ENCODE measurements at regions not wholly inside any gene's neighbourhood (a gene's known extent, or its start where the extent isn't known, plus 50 kb on each side); places are given as distances from the start of the nearest gene placed in this dataset.

DNA sequence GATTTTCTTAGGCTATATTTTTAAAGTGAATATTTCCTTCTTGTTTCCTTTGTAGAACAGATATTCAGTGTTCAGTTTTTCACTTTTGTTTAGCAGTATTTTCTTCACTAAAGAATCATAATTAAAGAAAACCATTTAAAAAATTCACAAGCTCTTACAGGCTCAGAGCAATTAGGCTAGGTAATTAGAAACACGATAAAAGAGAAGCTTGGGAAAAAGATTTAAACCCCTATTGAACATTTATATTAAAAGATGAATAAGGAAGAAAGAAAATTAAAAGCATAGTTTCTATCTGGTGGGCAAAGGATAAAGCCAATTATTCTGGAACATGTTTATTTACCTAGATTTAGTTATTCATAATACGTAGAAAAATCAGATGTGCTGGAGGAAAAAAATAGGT, 942.6 kb downstream of the PLA2G4A start:
- H3K4me2 ChIP-seq (ENCODE audit: low read length) = no peak overlapping the region
- TF ChIP-seq, protein P1, sequence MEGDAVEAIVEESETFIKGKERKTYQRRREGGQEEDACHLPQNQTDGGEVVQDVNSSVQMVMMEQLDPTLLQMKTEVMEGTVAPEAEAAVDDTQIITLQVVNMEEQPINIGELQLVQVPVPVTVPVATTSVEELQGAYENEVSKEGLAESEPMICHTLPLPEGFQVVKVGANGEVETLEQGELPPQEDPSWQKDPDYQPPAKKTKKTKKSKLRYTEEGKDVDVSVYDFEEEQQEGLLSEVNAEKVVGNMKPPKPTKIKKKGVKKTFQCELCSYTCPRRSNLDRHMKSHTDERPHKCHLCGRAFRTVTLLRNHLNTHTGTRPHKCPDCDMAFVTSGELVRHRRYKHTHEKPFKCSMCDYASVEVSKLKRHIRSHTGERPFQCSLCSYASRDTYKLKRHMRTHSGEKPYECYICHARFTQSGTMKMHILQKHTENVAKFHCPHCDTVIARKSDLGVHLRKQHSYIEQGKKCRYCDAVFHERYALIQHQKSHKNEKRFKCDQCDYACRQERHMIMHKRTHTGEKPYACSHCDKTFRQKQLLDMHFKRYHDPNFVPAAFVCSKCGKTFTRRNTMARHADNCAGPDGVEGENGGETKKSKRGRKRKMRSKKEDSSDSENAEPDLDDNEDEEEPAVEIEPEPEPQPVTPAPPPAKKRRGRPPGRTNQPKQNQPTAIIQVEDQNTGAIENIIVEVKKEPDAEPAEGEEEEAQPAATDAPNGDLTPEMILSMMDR (IDR thresholded peaks at IDR 0.05; ENCODE audit: low read depth, low read length) = no peak
- no peak for TF ChIP-seq EZH2phosphoT487 (IDR thresholded peaks at IDR 0.05; ENCODE audit: low read depth)
- H3K9me3 ChIP-seq (ENCODE audit: insufficient read depth, low read length) = no peaks in the 10 kb centered on the region
- H3K27me3 ChIP-seq (ENCODE audit: low read depth, low read length) = no peaks in the 10 kb centered on the region
- H3K27ac ChIP-seq (ENCODE audit: low read length) = no peak overlapping the region
- no peak overlapping the region for H3K9ac ChIP-seq (ENCODE audit: low read length)
- no peaks in the 10 kb centered on the region for H3K36me3 ChIP-seq (replicated peaks; ENCODE audit: low read depth, low read length)
- no peaks in the 10 kb centered on the region for H4K20me1 ChIP-seq (ENCODE audit: insufficient read depth, low read length)
- no peak overlapping the region for H3K4me3 ChIP-seq (ENCODE audit: low read length)
- H3K79me2 ChIP-seq (ENCODE audit: low read length) = no peaks in the 10 kb centered on the region
- no peak overlapping the region for H2AFZ ChIP-seq (ENCODE audit: low read depth, low read length)
- no peaks in the 10 kb centered on the region for H3K4me1 ChIP-seq (ENCODE audit: low read length)

DNA sequence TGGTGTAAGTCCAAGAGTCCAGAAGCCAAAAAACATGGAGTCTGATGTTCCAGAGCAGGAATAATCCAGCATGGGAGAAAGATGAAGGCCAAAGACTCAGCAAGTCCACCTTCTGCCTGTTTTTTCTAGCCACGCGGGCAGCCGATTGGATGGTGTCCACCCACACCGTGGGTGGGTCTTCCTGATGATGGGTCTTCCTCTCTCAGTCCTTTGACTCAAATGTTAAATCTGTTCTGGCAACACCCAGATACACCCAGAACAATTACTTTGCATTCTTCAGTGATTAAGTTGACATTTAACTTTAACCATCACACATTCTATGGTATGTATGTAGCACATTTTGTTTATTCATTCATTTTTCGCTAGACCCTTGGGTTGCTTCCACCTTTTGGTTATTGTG, 944.4 kb downstream of the PLA2G4A start:
- no peaks in the 10 kb centered on the region for H3K9me3 ChIP-seq (ENCODE audit: insufficient read depth, low read length)
- no peaks in the 10 kb centered on the region for H3K79me2 ChIP-seq (ENCODE audit: low read length)
- no peak overlapping the region for H3K9ac ChIP-seq (ENCODE audit: low read length)
- no peak overlapping the region for H3K27ac ChIP-seq (ENCODE audit: low read length)
- H3K4me1 ChIP-seq (ENCODE audit: low read length) = no peaks in the 10 kb centered on the region
- no peak for TF ChIP-seq EZH2phosphoT487 (IDR thresholded peaks at IDR 0.05; ENCODE audit: low read depth)
- TF ChIP-seq, protein P1 (IDR thresholded peaks at IDR 0.05; ENCODE audit: low read depth, low read length) = no peak
- no peaks in the 10 kb centered on the region for H3K36me3 ChIP-seq (replicated peaks; ENCODE audit: low read depth, low read length)
- no peaks in the 10 kb centered on the region for H4K20me1 ChIP-seq (ENCODE audit: insufficient read depth, low read length)
- no peaks in the 10 kb centered on the region for H3K27me3 ChIP-seq (ENCODE audit: low read depth, low read length)
- H3K4me3 ChIP-seq (ENCODE audit: low read length) = no peak overlapping the region
- no peak overlapping the region for H2AFZ ChIP-seq (ENCODE audit: low read depth, low read length)
- H3K4me2 ChIP-seq (ENCODE audit: low read length) = no peak overlapping the region

DNA sequence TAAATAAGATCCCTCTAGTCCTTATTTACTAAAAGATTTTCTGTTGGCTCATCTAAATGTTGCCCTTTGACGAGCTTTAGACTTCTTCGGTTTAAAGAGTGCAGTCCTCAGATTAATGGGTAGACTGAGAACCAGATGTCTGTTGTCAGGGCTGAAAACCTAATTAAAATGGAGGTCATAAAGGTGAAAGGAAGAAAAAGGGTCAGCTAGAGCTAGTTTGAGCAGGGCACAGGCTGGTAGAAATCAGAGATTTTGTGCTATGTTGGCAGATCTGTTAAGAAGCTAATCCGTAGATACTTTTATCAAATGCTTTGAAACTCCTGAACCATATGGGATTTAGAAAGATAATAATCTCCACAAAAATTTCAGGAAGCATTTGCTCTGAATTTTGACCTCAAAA, 959.0 kb downstream of the PLA2G4A start:
- H3K4me1 ChIP-seq (ENCODE audit: low read length) = no peaks in the 10 kb centered on the region
- no peak overlapping the region for H2AFZ ChIP-seq (ENCODE audit: low read depth, low read length)
- no peaks in the 10 kb centered on the region for H3K27me3 ChIP-seq (ENCODE audit: low read depth, low read length)
- no peaks in the 10 kb centered on the region for H3K36me3 ChIP-seq (replicated peaks; ENCODE audit: low read depth, low read length)
- H4K20me1 ChIP-seq (ENCODE audit: insufficient read depth, low read length) = no peaks in the 10 kb centered on the region
- H3K9ac ChIP-seq (ENCODE audit: low read length) = no peak overlapping the region
- H3K27ac ChIP-seq (ENCODE audit: low read length) = no peak overlapping the region
- no peak overlapping the region for H3K4me3 ChIP-seq (ENCODE audit: low read length)
- TF ChIP-seq EZH2phosphoT487 (IDR thresholded peaks at IDR 0.05; ENCODE audit: low read depth) = no peak
- TF ChIP-seq, protein P1 (IDR thresholded peaks at IDR 0.05; ENCODE audit: low read depth, low read length) = no peak
- no peaks in the 10 kb centered on the region for H3K79me2 ChIP-seq (ENCODE audit: low read length)
- no peak overlapping the region for H3K4me2 ChIP-seq (ENCODE audit: low read length)
- no peaks in the 10 kb centered on the region for H3K9me3 ChIP-seq (ENCODE audit: insufficient read depth, low read length)

DNA sequence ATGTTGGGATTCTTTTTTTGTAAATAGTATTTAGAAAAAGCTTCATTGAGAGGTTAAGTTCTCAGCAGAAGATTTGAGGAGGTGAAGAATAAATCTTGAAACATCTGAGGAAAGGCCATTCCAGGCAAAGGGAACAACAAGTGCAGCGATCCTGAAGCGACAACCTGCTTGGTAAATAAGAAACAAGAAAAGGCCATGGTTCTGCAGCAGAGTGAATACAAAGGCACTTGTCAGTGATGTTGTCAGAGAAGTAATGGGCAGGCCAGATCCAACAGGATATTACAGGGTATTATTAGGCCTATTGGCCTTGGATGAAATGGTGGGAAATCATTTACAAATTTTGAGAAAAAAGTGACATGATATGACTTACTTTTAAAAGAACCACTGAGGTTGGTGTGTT, 960.0 kb downstream of the PLA2G4A start:
- no peaks in the 10 kb centered on the region for H3K79me2 ChIP-seq (ENCODE audit: low read length)
- no peaks in the 10 kb centered on the region for H3K36me3 ChIP-seq (replicated peaks; ENCODE audit: low read depth, low read length)
- no peak overlapping the region for H3K9ac ChIP-seq (ENCODE audit: low read length)
- H3K9me3 ChIP-seq (ENCODE audit: insufficient read depth, low read length) = no peaks in the 10 kb centered on the region
- no peak overlapping the region for H2AFZ ChIP-seq (ENCODE audit: low read depth, low read length)
- H3K4me1 ChIP-seq (ENCODE audit: low read length) = no peaks in the 10 kb centered on the region
- no peaks in the 10 kb centered on the region for H3K27me3 ChIP-seq (ENCODE audit: low read depth, low read length)
- H3K4me3 ChIP-seq (ENCODE audit: low read length) = no peak overlapping the region
- H4K20me1 ChIP-seq (ENCODE audit: insufficient read depth, low read length) = no peaks in the 10 kb centered on the region
- H3K27ac ChIP-seq (ENCODE audit: low read length) = no peak overlapping the region
- TF ChIP-seq, protein P1 (IDR thresholded peaks at IDR 0.05; ENCODE audit: low read depth, low read length) = no peak
- no peak for TF ChIP-seq EZH2phosphoT487 (IDR thresholded peaks at IDR 0.05; ENCODE audit: low read depth)
- H3K4me2 ChIP-seq (ENCODE audit: low read length) = no peak overlapping the region

All from OCI-LY3 (cell line).